ENCODE measurements at regions not wholly inside any gene's neighbourhood (a gene's known extent, or its start where the extent isn't known, plus 50 kb on each side); places are given as distances from the start of the nearest gene placed in this dataset.

DNA sequence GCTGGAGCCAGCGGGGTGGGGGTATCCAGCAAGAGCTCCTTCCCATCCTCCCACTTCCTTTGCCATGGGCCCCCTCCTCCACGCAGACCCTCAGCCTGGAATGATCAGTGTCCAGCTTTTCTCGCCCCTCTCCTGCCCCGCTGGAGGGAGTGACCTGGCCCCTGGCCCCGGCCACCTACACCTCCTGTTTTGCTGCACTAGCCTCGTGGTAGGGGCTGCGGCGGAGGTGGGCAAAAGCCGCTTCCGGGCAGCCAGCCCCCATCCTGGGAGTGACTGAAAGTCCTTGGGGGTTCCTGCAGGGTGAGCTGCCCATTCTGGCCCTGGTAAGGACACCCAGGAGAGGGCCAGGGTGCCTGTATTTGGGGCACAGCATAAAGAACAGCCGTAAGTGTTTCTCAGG is 295.7 kb downstream of the SEC14L1 start:
- no peak overlapping the region for H3K4me3 ChIP-seq (ENCODE audit: low read length)
- no peaks in the 10 kb centered on the region for H3K9me3 ChIP-seq (ENCODE audit: control insufficient read depth, low read length)
- H3K4me1 ChIP-seq (ENCODE audit: control insufficient read depth, insufficient read depth, low read length), result peaks cover 65% of the 10 kb centered on the region
- no peak for DNase-seq (ENCODE audit: low read depth)
- no peaks in the 10 kb centered on the region for H3K27me3 ChIP-seq (replicated peaks; ENCODE audit: control insufficient read depth, insufficient read depth, low read length)
- H3K36me3 ChIP-seq (ENCODE audit: control insufficient read depth, insufficient read depth, low read length, severe bottlenecking), result peaks cover 11% of the 10 kb centered on the region
- peak overlapping the region; percentile 55 for H3K9ac ChIP-seq (ENCODE audit: low read length)

DNA sequence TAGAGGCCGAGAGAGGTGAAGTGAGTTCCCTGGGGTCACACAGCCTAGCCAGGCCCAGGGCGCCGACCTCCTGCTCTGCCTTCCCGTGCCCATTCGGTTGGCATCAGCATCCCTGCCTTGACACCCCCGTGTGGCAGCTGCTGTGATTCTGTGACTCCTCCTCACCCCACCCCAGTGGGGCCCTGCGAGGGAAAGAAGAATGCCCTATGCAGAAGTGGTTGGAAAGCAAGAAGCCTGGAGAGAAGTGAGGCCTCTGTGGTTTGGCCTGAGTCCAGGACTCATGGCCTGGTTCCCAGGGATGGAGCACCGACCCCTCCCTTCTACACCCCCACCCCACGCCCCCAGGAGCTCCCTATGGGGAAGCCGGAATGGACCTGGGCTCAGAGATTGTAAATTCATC is 296.2 kb downstream of the SEC14L1 start:
- peaks cover 65% of the 10 kb centered on the region for H3K4me1 ChIP-seq (ENCODE audit: control insufficient read depth, insufficient read depth, low read length)
- no peaks in the 10 kb centered on the region for H3K27me3 ChIP-seq (replicated peaks; ENCODE audit: control insufficient read depth, insufficient read depth, low read length)
- peak; percentile 87 for DNase-seq (ENCODE audit: low read depth)
- H3K9me3 ChIP-seq (ENCODE audit: control insufficient read depth, low read length), result no peaks in the 10 kb centered on the region
- H3K36me3 ChIP-seq (ENCODE audit: control insufficient read depth, insufficient read depth, low read length, severe bottlenecking), result peaks cover 11% of the 10 kb centered on the region
- H3K9ac ChIP-seq (ENCODE audit: low read length), result peak overlapping the region; percentile 55
- no peak overlapping the region for H3K4me3 ChIP-seq (ENCODE audit: low read length)

DNA sequence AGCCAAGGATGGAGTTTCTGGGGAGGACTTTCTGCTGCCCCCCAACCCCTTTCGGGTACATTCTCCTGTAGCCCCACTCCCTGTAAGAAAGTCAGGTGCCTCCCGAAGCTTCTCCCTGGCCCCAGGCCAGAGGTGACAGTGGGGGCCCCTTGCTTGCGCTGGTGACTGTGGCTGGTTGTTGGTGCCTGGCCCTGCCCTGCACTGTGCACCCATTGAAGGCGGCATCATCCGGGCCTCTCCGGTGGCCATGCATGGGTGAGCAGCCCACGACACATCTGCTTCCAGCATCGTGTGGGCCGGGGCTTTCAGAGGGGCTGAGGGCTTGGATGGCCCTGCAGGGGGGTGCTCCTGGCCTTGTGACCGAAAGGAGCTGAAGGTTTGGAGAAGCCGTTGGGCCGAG is 297.0 kb downstream of the SEC14L1 start:
- no peaks in the 10 kb centered on the region for H3K9me3 ChIP-seq (ENCODE audit: control insufficient read depth, low read length)
- peaks cover 65% of the 10 kb centered on the region for H3K4me1 ChIP-seq (ENCODE audit: control insufficient read depth, insufficient read depth, low read length)
- no peak overlapping the region for H3K9ac ChIP-seq (ENCODE audit: low read length)
- DNase-seq (ENCODE audit: low read depth), result no peak
- H3K27me3 ChIP-seq (replicated peaks; ENCODE audit: control insufficient read depth, insufficient read depth, low read length), result no peaks in the 10 kb centered on the region
- H3K36me3 ChIP-seq (ENCODE audit: control insufficient read depth, insufficient read depth, low read length, severe bottlenecking), result peaks cover 11% of the 10 kb centered on the region
- no peak overlapping the region for H3K4me3 ChIP-seq (ENCODE audit: low read length)

DNA sequence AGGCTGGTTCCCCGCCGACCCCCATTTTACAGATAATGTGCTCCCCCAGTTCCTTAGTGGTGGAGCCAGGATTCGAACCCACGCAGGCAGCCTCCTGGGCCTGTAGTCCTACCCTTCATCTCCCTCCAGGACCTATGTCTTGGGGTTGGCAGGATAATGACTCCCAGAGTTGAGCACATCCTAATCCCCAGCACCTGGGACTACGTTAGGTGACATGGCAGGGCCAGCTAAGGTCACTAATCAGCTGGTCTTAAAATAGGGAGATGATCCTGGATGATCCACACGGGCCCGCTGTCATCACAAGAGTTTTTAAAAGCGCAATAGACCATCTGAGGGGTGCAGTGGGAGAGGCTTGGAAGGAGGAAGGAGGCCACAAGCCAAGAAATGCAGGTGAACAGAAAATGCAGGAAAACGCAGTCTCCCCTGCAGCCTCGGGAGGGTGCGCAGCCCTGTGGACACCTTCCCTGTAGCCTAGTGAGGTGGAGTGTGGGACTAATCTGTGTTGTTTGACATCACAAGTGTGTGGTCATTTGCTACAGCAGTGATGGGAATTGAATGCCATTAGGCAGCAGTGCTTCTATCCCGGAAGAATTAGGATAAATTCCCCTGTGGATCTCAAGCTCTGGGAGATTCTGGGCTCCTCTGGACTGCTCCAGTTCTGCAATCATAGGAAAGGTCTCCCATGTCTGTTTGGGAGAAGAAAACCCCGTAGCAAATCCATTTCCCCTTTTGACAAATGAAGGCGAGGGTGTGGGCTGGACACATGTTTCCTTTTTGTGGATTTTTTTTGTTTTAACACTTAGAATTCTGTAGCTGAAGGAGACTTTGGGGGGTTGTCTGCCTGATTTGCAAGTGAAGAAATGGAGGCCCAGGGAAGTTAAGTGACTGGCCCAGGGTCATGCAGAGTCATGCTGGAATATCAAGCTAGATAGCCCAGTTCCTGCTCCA is 297.7 kb downstream of the SEC14L1 start:
- no peaks in the 10 kb centered on the region for H3K27me3 ChIP-seq (replicated peaks; ENCODE audit: control insufficient read depth, insufficient read depth, low read length)
- peaks cover 11% of the 10 kb centered on the region for H3K36me3 ChIP-seq (ENCODE audit: control insufficient read depth, insufficient read depth, low read length, severe bottlenecking)
- no peaks in the 10 kb centered on the region for H3K9me3 ChIP-seq (ENCODE audit: control insufficient read depth, low read length)
- DNase-seq (ENCODE audit: low read depth), result no peak
- H3K9ac ChIP-seq (ENCODE audit: low read length), result no peak overlapping the region
- no peak overlapping the region for H3K4me3 ChIP-seq (ENCODE audit: low read length)
- H3K4me1 ChIP-seq (ENCODE audit: control insufficient read depth, insufficient read depth, low read length), result peaks cover 71% of the 10 kb centered on the region

DNA sequence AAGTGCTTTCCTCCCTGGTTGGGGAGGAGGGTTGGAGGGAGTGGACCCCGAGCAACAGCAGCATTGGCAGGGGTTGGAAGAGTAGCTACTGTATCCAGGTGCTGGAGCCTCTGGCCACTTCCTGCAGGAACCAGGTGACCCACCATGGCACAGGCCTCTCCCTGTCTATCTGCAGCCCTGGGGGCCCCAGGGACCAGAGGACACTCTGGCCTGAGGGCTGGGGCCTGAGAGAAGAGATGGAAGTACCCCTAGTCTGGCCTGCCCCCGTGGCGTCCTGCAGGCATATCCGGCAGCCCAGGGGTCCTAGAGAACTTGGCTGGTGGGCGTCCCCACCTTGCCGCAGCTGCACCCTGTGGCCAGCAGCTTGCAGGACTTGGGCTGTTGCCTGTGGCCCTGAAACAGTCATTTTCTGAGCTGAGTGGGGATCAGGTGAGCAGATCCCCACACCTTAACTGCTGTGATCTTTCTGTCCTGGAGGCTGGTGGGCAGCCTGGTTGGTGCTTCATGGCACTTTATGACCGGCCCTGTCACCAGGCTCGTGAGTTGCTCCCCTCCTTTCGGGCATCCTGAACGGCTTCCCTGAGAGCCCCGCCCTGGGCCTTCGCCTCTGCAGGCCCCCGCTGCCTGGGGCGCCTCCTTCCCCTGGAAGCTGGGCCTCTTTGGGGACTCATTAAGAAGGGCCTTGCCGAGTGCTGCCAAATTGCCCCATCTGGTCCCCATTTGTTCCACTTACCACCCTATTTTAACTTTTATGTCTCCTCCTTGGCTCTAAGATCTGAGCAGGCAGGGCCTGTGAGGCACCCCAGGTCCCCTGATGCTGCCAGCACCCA is 298.6 kb downstream of the SEC14L1 start:
- no peak overlapping the region for H3K9ac ChIP-seq (ENCODE audit: low read length)
- peaks cover 11% of the 10 kb centered on the region for H3K36me3 ChIP-seq (ENCODE audit: control insufficient read depth, insufficient read depth, low read length, severe bottlenecking)
- no peak overlapping the region for H3K4me3 ChIP-seq (ENCODE audit: low read length)
- no peaks in the 10 kb centered on the region for H3K27me3 ChIP-seq (replicated peaks; ENCODE audit: control insufficient read depth, insufficient read depth, low read length)
- H3K4me1 ChIP-seq (ENCODE audit: control insufficient read depth, insufficient read depth, low read length), result peaks cover 71% of the 10 kb centered on the region
- H3K9me3 ChIP-seq (ENCODE audit: control insufficient read depth, low read length), result no peaks in the 10 kb centered on the region
- DNase-seq (ENCODE audit: low read depth), result peak; percentile 67

DNA sequence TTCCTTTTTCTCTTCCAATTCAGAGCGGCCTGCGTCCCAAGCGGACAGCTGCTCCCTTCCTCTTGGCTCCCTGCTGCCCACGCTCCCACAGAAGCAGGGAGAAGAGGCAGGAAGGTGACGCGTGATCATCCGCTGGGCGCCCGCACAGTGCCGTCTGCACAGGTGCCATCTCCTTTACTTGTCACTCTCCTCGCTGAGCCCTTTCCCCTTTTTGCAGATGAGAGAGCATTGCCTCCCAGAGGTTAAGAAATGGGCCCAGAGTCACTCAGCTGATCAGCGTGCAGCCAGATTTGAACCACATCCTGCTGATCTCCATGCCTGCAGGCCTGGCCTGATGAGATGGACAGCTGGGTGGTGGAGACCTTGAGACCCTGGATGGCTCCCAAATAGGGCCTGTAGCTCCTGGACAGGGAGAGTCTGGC is 299.8 kb downstream of the SEC14L1 start:
- peaks cover 72% of the 10 kb centered on the region for H3K4me1 ChIP-seq (ENCODE audit: control insufficient read depth, insufficient read depth, low read length)
- no peaks in the 10 kb centered on the region for H3K27me3 ChIP-seq (replicated peaks; ENCODE audit: control insufficient read depth, insufficient read depth, low read length)
- H3K4me3 ChIP-seq (ENCODE audit: low read length), result no peak overlapping the region
- DNase-seq (ENCODE audit: low read depth), result no peak
- H3K9ac ChIP-seq (ENCODE audit: low read length), result no peak overlapping the region
- H3K9me3 ChIP-seq (ENCODE audit: control insufficient read depth, low read length), result no peaks in the 10 kb centered on the region
- H3K36me3 ChIP-seq (ENCODE audit: control insufficient read depth, insufficient read depth, low read length, severe bottlenecking), result peaks cover 11% of the 10 kb centered on the region

DNA sequence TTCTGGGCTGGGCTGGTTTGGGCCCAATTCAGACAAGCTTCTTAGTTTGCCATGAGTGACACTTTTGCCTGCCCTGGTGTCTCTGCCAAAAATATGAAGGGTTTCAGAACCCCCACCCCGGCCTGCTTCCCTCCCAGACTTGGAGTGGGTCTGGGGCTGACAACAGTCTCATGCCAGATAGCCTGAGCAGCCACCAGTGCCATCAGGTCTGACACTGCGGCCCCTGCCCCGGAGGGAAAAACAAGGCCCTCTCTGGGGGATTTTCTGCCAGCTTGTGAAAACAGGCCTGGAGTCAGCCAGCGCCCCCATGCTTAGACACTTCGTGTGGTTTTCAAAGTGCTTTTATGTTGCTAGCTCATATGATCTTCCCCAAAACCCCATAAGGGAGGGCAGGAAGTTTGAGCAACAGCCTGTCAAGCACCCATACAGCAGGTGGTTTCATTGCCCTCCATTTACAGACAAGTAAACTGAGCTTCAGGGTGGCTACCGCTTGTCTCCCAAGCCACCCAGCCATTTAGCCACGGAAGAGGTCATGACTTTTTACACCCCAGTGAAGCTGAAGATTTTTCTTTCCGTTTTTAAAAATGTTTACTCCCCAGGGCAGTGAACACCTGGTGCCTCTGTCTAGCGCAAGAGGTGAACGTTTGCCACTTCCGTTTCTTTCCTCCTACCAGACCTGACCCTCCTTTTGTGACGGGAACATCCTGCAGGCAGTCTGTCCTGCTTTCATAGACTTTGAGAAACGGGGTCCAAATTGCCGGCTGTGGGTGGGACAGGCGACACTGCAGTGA is 300.6 kb downstream of the SEC14L1 start:
- Histone ChIP-seq H3K36me3 (ENCODE audit: control insufficient read depth, insufficient read depth, low read length, severe bottlenecking) (peaks cover 11% of the 10 kb centered on the region), H3K9ac (ENCODE audit: low read length) (no peak overlapping the region), H3K4me1 (ENCODE audit: control insufficient read depth, insufficient read depth, low read length) (peaks cover 69% of the 10 kb centered on the region), H3K9me3 (ENCODE audit: control insufficient read depth, low read length) (no peaks in the 10 kb centered on the region), H3K4me3 (ENCODE audit: low read length) (no peak overlapping the region), H3K27me3 (replicated peaks; ENCODE audit: control insufficient read depth, insufficient read depth, low read length) (no peaks in the 10 kb centered on the region)
- DNase-seq (ENCODE audit: low read depth), result no peak

DNA sequence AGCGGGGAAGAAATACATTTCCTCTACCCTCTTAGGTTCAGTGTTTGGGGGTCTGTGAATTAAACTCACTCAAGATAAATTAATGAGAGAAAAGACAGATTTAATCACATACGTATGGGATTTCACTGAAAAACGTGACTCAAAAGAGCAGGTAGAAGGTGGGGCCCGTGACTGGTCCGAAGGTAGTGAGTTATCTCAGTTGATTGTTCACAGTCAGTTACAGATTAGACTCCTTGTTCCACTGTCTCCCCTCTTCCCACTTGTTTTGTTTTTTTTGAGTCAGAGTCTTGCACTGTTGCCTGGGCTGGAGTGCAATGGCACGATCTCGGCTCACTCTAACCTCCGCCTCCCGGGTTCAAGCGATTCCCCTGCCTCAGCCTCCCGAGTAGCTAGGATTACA is 301.2 kb downstream of the SEC14L1 start:
- Histone ChIP-seq H3K9me3 (ENCODE audit: control insufficient read depth, low read length) (no peaks in the 10 kb centered on the region), H3K4me3 (ENCODE audit: low read length) (no peak overlapping the region), H3K9ac (ENCODE audit: low read length) (no peak overlapping the region), H3K27me3 (replicated peaks; ENCODE audit: control insufficient read depth, insufficient read depth, low read length) (no peaks in the 10 kb centered on the region), H3K36me3 (ENCODE audit: control insufficient read depth, insufficient read depth, low read length, severe bottlenecking) (peaks cover 11% of the 10 kb centered on the region), H3K4me1 (ENCODE audit: control insufficient read depth, insufficient read depth, low read length) (peaks cover 63% of the 10 kb centered on the region)
- no peak for DNase-seq (ENCODE audit: low read depth)

DNA sequence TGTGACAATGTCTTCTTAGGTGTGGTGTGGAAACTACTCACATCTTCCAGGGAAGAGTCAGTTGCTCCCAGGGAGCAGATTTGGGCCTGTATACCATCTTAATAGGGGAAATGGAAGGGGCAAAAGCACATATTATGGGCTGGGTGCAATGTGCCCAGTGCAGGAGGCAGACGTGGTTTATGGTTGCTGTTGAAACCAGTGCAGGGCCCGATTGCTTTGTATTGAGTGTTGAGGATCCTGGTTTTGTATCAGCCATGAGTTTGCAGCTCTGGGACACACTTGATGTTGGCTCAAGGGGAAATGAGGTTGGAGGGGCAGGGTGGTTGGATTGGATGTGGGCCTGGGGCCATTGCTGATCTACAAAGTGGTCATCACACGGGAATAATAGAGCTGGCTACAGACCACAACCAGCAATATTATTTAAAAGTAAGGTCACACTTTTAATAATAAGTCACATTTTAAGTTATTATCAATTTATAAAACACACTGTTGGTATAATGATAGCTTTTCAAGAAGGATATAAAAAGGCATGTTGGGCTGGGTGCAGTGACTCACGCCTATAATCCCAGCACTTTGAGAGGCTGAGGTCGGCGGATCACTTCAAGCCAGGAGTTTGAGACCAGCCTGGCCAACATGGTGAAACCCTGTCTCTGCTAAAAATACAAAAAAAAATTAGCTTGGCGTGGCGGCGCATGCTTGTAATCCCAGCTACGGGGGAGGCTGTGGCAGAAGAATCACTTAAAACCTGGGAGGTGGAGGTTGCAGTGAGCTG is 302.4 kb downstream of the SEC14L1 start:
- Histone ChIP-seq H3K4me3 (ENCODE audit: low read length) (no peak overlapping the region), H3K9ac (ENCODE audit: low read length) (no peak overlapping the region), H3K36me3 (ENCODE audit: control insufficient read depth, insufficient read depth, low read length, severe bottlenecking) (peaks cover 10% of the 10 kb centered on the region), H3K4me1 (ENCODE audit: control insufficient read depth, insufficient read depth, low read length) (peaks cover 55% of the 10 kb centered on the region), H3K27me3 (replicated peaks; ENCODE audit: control insufficient read depth, insufficient read depth, low read length) (no peaks in the 10 kb centered on the region), H3K9me3 (ENCODE audit: control insufficient read depth, low read length) (no peaks in the 10 kb centered on the region)
- no peak for DNase-seq (ENCODE audit: low read depth)

DNA sequence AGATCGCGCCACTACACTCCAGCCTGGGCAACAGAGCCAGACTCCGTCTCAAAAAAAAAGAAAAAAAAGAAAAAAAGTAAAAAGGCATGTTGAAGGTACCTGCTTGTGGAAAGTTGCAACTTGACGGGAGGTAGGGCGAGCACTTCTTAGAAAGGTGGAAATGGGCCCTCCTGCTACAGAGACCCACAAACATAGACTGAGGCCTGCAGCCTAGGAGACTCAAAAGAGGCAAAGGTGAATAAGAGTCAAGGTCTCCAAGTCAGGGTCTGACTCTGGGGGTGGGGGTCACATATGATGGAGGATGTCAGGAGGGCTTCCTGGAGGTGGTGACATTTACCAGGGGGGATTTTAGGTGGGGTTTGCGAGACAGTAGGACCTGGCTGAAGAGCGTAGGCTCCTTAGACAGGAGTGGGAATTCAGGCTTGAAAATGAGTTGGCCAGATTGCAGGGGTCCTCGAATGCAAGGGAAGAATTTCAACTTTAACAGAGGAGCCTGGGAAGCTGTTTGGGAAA is 303.0 kb downstream of the SEC14L1 start:
- H3K9me3 ChIP-seq (ENCODE audit: control insufficient read depth, low read length), result no peaks in the 10 kb centered on the region
- no peak for DNase-seq (ENCODE audit: low read depth)
- peaks cover 9% of the 10 kb centered on the region for H3K36me3 ChIP-seq (ENCODE audit: control insufficient read depth, insufficient read depth, low read length, severe bottlenecking)
- H3K27me3 ChIP-seq (replicated peaks; ENCODE audit: control insufficient read depth, insufficient read depth, low read length), result no peaks in the 10 kb centered on the region
- H3K9ac ChIP-seq (ENCODE audit: low read length), result no peak overlapping the region
- H3K4me3 ChIP-seq (ENCODE audit: low read length), result no peak overlapping the region
- H3K4me1 ChIP-seq (ENCODE audit: control insufficient read depth, insufficient read depth, low read length), result peaks cover 53% of the 10 kb centered on the region

All from adipocyte (in vitro differentiated cells).